ENCODE measurements at regions not wholly inside any gene's neighbourhood (a gene's known extent, or its start where the extent isn't known, plus 50 kb on each side); places are given as distances from the start of the nearest gene placed in this dataset.
"Not testable (repeated sequence)": the region's sequence is repeated elsewhere in the genome, so short reads cannot be mapped to it uniquely, and the experiment has no call there.

DNA sequence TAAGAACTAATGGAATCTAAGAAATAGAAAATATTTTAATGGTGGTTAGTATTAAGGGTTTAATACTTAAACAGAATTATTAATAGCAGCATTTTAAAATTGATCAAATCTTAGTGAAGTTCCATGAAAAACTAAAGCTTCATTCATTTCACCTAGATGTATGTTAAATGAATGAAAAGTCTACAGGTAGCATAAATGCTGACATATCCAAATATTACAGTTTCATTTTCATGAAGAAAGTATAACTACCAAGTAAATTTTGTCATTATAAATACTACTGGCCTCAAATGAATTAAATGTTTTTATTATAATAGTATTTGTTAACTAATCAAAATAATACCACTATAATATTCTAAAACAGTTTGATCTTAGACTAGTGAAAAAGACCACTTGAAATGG lies 403.3 kb downstream of the LIG4 start:
- in situ Hi-C loops (cut with MboI; ENCODE audit: low sequenced_read_pairs) = no loop called here
- no peaks in the 10 kb centered on the region for H3K36me3 ChIP-seq (replicated peaks)
- H3K4me3 ChIP-seq = no peak overlapping the region
- no peaks in the 10 kb centered on the region for H3K9me3 ChIP-seq
- DNase-seq (ENCODE audit: low spot score in 2 of 2) = no peak
- no peaks in the 10 kb centered on the region for H3K4me1 ChIP-seq
- peaks cover 6% of the 10 kb centered on the region; the same call in 1 of the 2 replicates for H3K27me3 ChIP-seq (ENCODE audit: low read depth)

- in situ Hi-C loops (cut with MboI; ENCODE audit: low sequenced_read_pairs) = no loop called here
- H3K27me3 ChIP-seq (ENCODE audit: low read depth) = peaks cover 6% of the 10 kb centered on the region; the same call in 1 of the 2 replicates
- H3K9me3 ChIP-seq = no peaks in the 10 kb centered on the region
- no peaks in the 10 kb centered on the region for H3K36me3 ChIP-seq (replicated peaks)
- H3K4me3 ChIP-seq = no peak overlapping the region
- no peak for DNase-seq (ENCODE audit: low spot score in 2 of 2)
- no peaks in the 10 kb centered on the region for H3K4me1 ChIP-seq
These were observed 403.9 kb downstream of the LIG4 start for GRCh38 chr13:107811233-107812013.

- no peaks in the 10 kb centered on the region for H3K9me3 ChIP-seq
- H3K4me1 ChIP-seq = no peaks in the 10 kb centered on the region
- no peak for DNase-seq (ENCODE audit: low spot score in 2 of 2)
- in situ Hi-C loops (cut with MboI; ENCODE audit: low sequenced_read_pairs) = no loop called here
- no peaks in the 10 kb centered on the region for H3K36me3 ChIP-seq (replicated peaks)
- peaks cover 6% of the 10 kb centered on the region for H3K27me3 ChIP-seq (ENCODE audit: low read depth)
- H3K4me3 ChIP-seq = no peak overlapping the region
These were observed 406.2 kb downstream of the LIG4 start for GRCh38 chr13:107809125-107809524.

GRCh38 chr13:107808389-107808788 lies 406.9 kb downstream of the LIG4 start:
- Histone ChIP-seq H3K4me3 (no peak overlapping the region), H3K4me1 (no peaks in the 10 kb centered on the region), H3K36me3 (replicated peaks) (no peaks in the 10 kb centered on the region), H3K27me3 (ENCODE audit: low read depth) (peaks cover 6% of the 10 kb centered on the region), H3K9me3 (no peaks in the 10 kb centered on the region)
- no peak for DNase-seq (ENCODE audit: low spot score in 2 of 2)
- in situ Hi-C loops (cut with MboI; ENCODE audit: low sequenced_read_pairs) = no loop called here

- in situ Hi-C loops (cut with MboI; ENCODE audit: low sequenced_read_pairs) = no loop called here
- no peaks in the 10 kb centered on the region for H3K4me1 ChIP-seq
- H3K4me3 ChIP-seq = no peak overlapping the region
- no peaks in the 10 kb centered on the region for H3K9me3 ChIP-seq
- no peaks in the 10 kb centered on the region for H3K36me3 ChIP-seq (replicated peaks)
- DNase-seq (ENCODE audit: low spot score in 2 of 2) = no peak
- H3K27me3 ChIP-seq (ENCODE audit: low read depth) = peaks cover 6% of the 10 kb centered on the region
These were observed 407.8 kb downstream of the LIG4 start for GRCh38 chr13:107807306-107808073.

GRCh38 chr13:107806726-107807125 lies 408.6 kb downstream of the LIG4 start:
- no peaks in the 10 kb centered on the region for H3K4me1 ChIP-seq
- no peaks in the 10 kb centered on the region for H3K36me3 ChIP-seq (replicated peaks)
- no peak overlapping the region for H3K4me3 ChIP-seq
- in situ Hi-C loops (cut with MboI; ENCODE audit: low sequenced_read_pairs) = no loop called here
- H3K9me3 ChIP-seq = no peaks in the 10 kb centered on the region
- H3K27me3 ChIP-seq (ENCODE audit: low read depth) = peaks cover 6% of the 10 kb centered on the region
- DNase-seq (ENCODE audit: low spot score in 2 of 2) = no peak

DNA sequence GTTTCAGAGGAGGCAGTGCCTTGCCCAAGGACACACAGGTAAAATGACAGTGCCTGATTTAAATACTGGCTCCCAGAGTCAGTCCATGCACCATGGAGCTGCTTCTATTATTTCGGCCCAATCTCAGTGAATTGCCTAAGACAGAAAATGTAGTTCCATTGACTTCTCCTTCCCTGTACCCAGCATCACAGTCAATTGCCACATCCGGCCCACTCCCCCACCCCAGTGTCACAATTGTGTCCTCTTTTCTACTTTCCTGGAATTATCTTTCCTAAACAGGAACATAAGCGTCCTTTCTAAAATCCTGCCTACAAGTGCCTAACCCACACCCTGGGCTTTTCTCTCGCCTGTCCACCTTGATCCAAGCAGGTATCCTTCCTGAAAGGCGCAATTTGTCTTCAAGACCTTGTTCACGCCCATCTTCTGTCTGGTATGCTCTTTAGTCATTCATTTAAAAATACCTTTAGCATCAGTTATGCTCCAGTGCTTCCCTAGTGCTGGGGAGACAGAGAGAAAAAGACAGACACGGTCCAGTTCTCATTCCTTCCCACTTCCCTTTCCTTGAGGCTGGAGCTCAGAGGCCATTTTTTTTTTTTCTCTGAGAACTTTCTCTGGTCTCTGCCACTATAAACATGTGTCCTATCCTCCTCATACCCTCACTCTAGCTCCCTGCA lies 411.4 kb downstream of the LIG4 start:
- peaks cover 15% of the 10 kb centered on the region for H3K27me3 ChIP-seq (ENCODE audit: low read depth)
- no peaks in the 10 kb centered on the region for H3K9me3 ChIP-seq
- H3K4me1 ChIP-seq = no peaks in the 10 kb centered on the region
- in situ Hi-C loops (cut with MboI; ENCODE audit: low sequenced_read_pairs) = no loop called here
- no peaks in the 10 kb centered on the region for H3K36me3 ChIP-seq (replicated peaks)
- H3K4me3 ChIP-seq = no peak overlapping the region
- no peak for DNase-seq (ENCODE audit: low spot score in 2 of 2)

GRCh38 chr13:107801621-107802020 lies 413.7 kb downstream of the LIG4 start:
- in situ Hi-C loops (cut with MboI; ENCODE audit: low sequenced_read_pairs) = no loop called here
- no peaks in the 10 kb centered on the region for H3K9me3 ChIP-seq
- DNase-seq (ENCODE audit: low spot score in 2 of 2) = no peak
- no peaks in the 10 kb centered on the region for H3K4me1 ChIP-seq
- H3K36me3 ChIP-seq (replicated peaks) = no peaks in the 10 kb centered on the region
- H3K27me3 ChIP-seq (ENCODE audit: low read depth) = peaks cover 16% of the 10 kb centered on the region
- H3K4me3 ChIP-seq = no peak overlapping the region

DNA sequence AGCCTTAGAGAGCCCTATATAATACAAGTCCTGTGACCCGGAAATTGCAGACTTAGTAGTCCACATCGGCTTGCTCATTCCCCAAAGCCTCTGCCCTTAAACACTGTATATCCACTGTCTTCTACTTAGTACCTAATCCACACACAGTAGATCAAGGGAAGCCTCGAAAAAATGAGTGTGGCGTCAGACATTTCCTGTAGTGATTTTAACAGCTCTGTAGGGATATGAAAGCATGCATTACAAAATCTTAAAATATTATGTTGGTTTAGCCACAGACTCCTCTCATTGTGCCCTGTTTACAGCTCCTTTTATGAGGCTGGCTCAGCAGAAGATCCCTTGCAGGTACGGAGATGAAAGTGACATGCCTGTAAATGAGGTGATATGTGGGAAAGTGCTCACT lies 416.3 kb downstream of the LIG4 start:
- Histone ChIP-seq H3K9me3 (no peaks in the 10 kb centered on the region), H3K4me3 (no peak overlapping the region), H3K4me1 (no peaks in the 10 kb centered on the region), H3K36me3 (replicated peaks) (no peaks in the 10 kb centered on the region), H3K27me3 (ENCODE audit: low read depth) (peaks cover 20% of the 10 kb centered on the region)
- no peak for DNase-seq (ENCODE audit: low spot score in 2 of 2)
- in situ Hi-C loops (cut with MboI; ENCODE audit: low sequenced_read_pairs) = no loop called here

GRCh38 chr13:107790397-107790796 lies 424.9 kb downstream of the LIG4 start:
- in situ Hi-C loops (cut with MboI; ENCODE audit: low sequenced_read_pairs) = no loop called here
- no peaks in the 10 kb centered on the region for H3K4me1 ChIP-seq
- H3K36me3 ChIP-seq (replicated peaks) = no peaks in the 10 kb centered on the region
- H3K9me3 ChIP-seq = no peaks in the 10 kb centered on the region; the same call in 1 of the 2 replicates
- H3K27me3 ChIP-seq (ENCODE audit: low read depth) = no peaks in the 10 kb centered on the region
- no peak overlapping the region for H3K4me3 ChIP-seq
- no peak for DNase-seq (ENCODE audit: low spot score in 2 of 2)

GRCh38 chr13:107788464-107789165 lies 426.7 kb downstream of the LIG4 start:
- in situ Hi-C loops (cut with MboI; ENCODE audit: low sequenced_read_pairs) = no loop called here
- no peaks in the 10 kb centered on the region for H3K27me3 ChIP-seq (ENCODE audit: low read depth)
- no peaks in the 10 kb centered on the region for H3K4me1 ChIP-seq
- DNase-seq (ENCODE audit: low spot score in 2 of 2) = no peak
- no peak overlapping the region for H3K4me3 ChIP-seq
- no peaks in the 10 kb centered on the region for H3K36me3 ChIP-seq (replicated peaks)
- H3K9me3 ChIP-seq = no peaks in the 10 kb centered on the region; the same call in 1 of the 2 replicates

- H3K4me1 ChIP-seq; in situ Hi-C loops (cut with MboI; ENCODE audit: low sequenced_read_pairs); H3K27me3 ChIP-seq (ENCODE audit: low read depth); H3K4me3 ChIP-seq; DNase-seq (ENCODE audit: low spot score in 2 of 2); H3K36me3 ChIP-seq (replicated peaks); H3K9me3 ChIP-seq: not testable (repeated sequence)
These were observed 432.7 kb downstream of the LIG4 start for GRCh38 chr13:107782646-107783045.

DNA sequence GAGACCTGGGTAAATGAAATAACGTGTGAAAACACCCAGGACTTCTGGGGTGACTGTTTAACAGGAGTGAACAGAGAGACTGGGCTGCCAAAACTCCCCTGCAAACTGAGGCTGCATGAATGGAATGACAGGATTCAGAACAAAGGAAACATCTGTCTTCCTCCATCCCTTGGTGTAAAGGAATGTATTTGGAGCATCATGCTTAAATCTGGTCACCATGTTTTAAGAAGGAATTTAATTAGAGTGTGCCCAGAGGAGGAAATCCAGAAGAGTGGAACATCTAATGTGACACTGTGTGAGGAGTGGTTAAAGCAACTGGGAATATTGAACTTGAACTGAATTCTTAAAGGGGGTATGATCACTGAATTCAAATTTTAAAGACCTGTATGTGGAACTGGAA lies 437.2 kb downstream of the LIG4 start:
- H3K36me3 ChIP-seq (replicated peaks) = no peaks in the 10 kb centered on the region
- DNase-seq (ENCODE audit: low spot score in 2 of 2) = no peak
- H3K4me3 ChIP-seq = no peak overlapping the region
- H3K4me1 ChIP-seq = no peaks in the 10 kb centered on the region
- no peaks in the 10 kb centered on the region for H3K27me3 ChIP-seq (ENCODE audit: low read depth)
- in situ Hi-C loops (cut with MboI; ENCODE audit: low sequenced_read_pairs) = no loop called here
- no peaks in the 10 kb centered on the region for H3K9me3 ChIP-seq

Data from HAP-1 (cell line).